Brain microvascular endothelial cell (primary cell): ENCODE measurements at regions not wholly inside any gene's neighbourhood (a gene's known extent, or its start where the extent isn't known, plus 50 kb on each side); places are given as distances from the start of the nearest gene placed in this dataset.

Experiments used
- DNase-seq: peaks from one replicate; pipeline ENCODE4 v3.0.0-alpha.2; 2020
- H3K27ac ChIP-seq: fragments of 250-450 bp; sonication (Bioruptor Pico); 2 replicates; pipeline ENCODE4 v1.5.1; 2020; ENCODE audit warnings: mild to moderate bottlenecking, moderate library complexity
- H3K27me3 ChIP-seq: fragments of 250-450 bp; sonication (Bioruptor Pico); replicated peaks from 2 replicates; pipeline ENCODE4 v1.5.1; 2020; ENCODE audit warnings: mild to moderate bottlenecking
- H3K36me3 ChIP-seq: fragments of 250-450 bp; sonication (Bioruptor Pico); replicated peaks from 2 replicates; pipeline ENCODE4 v1.5.1; 2020; ENCODE audit warnings: mild to moderate bottlenecking
- H3K4me3 ChIP-seq: 2 replicates; pipeline ENCODE4 v1.5.1; 2011; ENCODE audit warnings: low read depth, mild to moderate bottlenecking, control low read depth, low read length, moderate library complexity
- in situ Hi-C: cut with HindIII; loops from 2 replicates; pipeline ENCODE4 v1.10.0; 2017; ENCODE audit warnings: low sequenced_read_pairs, low pct_ligation_motif_present
- TF ChIP-seq, protein P1 (sequence below): IDR thresholded peaks from 2 replicates; pipeline ENCODE4 v1.5.1; 2011; ENCODE audit warnings: low read depth, mild to moderate bottlenecking, moderate library complexity, low read length, control low read depth, inconsistent platforms; ENCODE audit errors: missing control alignments

DNA sequence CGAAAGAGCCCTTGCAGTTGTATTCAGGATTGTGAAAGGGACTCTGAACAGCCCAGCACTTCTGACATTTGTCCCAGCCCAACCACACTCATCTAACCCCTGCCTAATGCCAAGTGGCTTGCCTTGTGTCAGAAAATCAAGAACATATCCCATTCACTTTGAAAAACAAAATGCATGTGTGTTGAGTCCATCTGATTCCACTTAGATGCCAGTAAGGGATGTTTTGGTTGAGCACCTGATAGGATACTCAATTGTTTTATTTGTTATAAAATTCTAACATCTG, 776.8 kb downstream of the BCL11A start:
- H3K27me3 ChIP-seq, result no peaks in the 10 kb centered on the region
- H3K4me3 ChIP-seq, result no peak overlapping the region
- H3K27ac ChIP-seq, result no peak overlapping the region
- in situ Hi-C loops, result no loop called here
- no peaks in the 10 kb centered on the region for H3K36me3 ChIP-seq
- no peak for DNase-seq
- TF ChIP-seq, protein P1, sequence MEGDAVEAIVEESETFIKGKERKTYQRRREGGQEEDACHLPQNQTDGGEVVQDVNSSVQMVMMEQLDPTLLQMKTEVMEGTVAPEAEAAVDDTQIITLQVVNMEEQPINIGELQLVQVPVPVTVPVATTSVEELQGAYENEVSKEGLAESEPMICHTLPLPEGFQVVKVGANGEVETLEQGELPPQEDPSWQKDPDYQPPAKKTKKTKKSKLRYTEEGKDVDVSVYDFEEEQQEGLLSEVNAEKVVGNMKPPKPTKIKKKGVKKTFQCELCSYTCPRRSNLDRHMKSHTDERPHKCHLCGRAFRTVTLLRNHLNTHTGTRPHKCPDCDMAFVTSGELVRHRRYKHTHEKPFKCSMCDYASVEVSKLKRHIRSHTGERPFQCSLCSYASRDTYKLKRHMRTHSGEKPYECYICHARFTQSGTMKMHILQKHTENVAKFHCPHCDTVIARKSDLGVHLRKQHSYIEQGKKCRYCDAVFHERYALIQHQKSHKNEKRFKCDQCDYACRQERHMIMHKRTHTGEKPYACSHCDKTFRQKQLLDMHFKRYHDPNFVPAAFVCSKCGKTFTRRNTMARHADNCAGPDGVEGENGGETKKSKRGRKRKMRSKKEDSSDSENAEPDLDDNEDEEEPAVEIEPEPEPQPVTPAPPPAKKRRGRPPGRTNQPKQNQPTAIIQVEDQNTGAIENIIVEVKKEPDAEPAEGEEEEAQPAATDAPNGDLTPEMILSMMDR, result no peak

DNA sequence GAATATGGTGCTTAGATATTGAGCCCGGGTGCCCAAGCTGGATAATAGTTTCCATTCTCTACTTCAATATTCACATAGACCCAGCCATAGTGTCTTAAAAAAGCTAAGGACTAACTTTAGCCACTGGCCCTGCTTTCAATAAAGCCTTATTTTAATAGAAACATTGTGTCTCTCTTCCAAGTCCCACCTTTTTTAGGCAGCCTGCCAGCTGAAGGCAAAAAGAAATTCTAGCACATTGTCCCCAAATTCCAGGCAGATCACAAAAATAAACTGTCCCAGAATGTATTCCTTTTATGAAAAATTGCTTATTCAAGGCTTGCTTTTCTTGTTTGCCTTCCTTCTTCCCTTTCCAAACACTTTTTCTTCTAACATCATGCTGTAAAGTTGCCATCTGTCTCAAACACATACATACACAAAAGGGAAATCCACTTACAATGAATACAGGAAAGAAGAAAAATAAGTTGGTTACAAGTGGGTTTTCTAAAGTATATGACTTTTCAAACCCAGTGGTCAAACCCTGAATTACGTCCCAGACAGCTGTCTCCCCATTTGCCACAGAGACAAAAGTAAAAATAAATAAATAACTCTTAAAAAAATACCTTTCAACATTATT, 778.5 kb downstream of the BCL11A start:
- H3K4me3 ChIP-seq, result no peak overlapping the region
- no peaks in the 10 kb centered on the region for H3K36me3 ChIP-seq
- in situ Hi-C loops, result no loop called here
- H3K27ac ChIP-seq, result no peak overlapping the region
- TF ChIP-seq, protein P1, result no peak
- no peaks in the 10 kb centered on the region for H3K27me3 ChIP-seq
- no peak for DNase-seq

DNA sequence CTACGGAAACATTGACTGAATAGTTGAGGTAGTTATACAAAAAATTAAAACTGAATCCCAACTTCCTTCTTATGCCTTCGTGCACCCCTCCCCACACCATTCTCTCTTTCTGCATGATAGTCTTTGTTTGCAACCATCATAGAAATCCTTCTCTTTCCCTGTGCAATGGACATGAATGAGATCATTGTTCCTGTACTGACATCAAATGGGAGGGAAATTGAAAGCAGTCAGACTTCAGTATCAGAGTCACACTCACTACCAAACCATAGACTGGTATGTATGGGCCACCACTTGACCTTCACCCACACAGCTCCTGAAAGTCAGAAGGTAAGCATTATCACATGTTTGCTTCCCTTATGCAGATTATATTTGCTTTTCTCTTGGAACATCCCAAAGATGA, 782.8 kb downstream of the BCL11A start:
- Histone ChIP-seq H3K27me3 (no peaks in the 10 kb centered on the region), H3K4me3 (no peak overlapping the region), H3K36me3 (no peaks in the 10 kb centered on the region), H3K27ac (no peak overlapping the region)
- in situ Hi-C loops, result no loop called here
- TF ChIP-seq, protein P1, result no peak
- no peak for DNase-seq

DNA sequence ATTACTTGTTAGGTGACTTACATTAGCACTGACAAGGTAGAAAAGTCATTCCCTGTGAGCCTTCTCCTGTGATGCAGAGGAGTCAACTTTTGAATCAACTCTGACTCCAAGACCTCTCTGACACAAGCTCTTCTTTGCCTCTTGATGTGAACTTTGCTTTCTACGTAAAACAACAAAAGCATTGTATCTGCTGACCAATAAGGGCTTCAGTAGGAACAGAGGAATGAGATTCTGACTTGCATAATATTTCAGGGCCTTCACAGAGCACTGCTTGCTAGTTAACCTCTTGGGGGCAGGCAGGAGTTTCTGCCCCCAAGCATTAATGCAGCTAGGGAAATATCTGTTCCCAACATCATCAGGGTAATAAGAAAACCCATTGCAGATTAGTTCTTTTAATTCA, 791.5 kb downstream of the BCL11A start:
- no peak for DNase-seq
- Histone ChIP-seq H3K27me3 (no peaks in the 10 kb centered on the region), H3K27ac (no peak overlapping the region), H3K4me3 (no peak overlapping the region), H3K36me3 (no peaks in the 10 kb centered on the region)
- in situ Hi-C loops, result no loop called here
- TF ChIP-seq, protein P1, result no peak

DNA sequence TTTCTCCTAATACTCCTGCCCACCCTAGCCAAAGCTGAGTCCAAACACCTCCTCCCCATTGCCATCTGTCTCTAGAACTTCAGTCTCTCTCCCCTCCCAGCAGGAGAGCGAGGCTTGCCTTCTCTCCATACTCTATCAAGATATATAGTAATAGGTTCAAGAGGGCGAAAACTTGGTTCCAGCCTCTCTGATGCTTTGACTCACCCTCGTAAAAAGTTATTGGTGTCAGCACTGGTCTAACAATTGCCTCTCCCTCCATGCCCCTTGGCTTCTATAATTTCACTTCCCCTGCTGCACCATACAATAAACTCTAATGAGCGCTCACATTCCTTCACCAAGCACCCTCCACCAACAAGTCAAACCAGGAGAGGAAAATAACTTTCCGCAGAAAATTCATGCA, 797.3 kb downstream of the BCL11A start:
- Histone ChIP-seq H3K4me3 (no peak overlapping the region), H3K36me3 (no peaks in the 10 kb centered on the region), H3K27ac (no peak overlapping the region), H3K27me3 (no peaks in the 10 kb centered on the region)
- in situ Hi-C loops, result no loop called here
- TF ChIP-seq, protein P1, result no peak
- DNase-seq, result no peak

DNA sequence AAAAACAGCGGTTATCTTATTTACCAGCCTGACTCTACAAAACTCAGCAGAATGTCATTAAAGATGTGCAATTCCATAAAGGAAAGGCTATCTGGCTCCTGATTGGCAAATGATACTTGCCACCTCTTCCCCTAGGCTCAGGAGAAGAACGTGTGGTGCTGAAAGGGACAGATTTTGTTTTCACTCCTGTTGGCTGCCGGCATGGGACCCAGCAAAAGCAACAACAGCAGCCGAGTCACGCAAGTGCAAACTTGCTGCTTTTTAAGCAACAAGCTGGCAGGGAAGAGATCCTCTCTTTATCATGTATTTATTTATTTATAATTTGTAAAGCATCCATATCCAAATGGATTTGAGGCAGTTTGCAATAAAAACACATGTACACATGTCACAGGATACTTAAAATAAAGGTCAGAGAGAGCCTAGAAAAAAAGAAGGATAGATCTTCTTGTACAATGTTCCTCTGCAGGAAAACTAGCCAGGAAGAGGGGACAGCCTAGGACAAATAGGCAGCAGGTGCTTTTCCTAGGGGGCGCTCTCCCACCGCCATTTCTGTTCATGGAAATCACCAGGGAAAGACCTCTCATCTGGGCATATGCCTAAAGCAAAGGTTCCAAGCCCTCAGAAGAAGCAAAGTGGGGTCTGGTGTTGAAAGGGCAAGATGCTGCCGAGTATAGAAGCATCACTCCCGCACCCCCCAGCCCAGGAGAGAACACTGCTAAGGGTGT, 799.3 kb downstream of the BCL11A start:
- DNase-seq, result no peak
- H3K36me3 ChIP-seq, result no peaks in the 10 kb centered on the region
- in situ Hi-C loops, result no loop called here
- H3K27me3 ChIP-seq, result no peaks in the 10 kb centered on the region
- no peak overlapping the region for H3K4me3 ChIP-seq
- no peak overlapping the region for H3K27ac ChIP-seq
- TF ChIP-seq, protein P1, result no peak
